Liver (tissue), 8 donors: ENCODE measurements at regions not wholly inside any gene's neighbourhood (a gene's known extent, or its start where the extent isn't known, plus 50 kb on each side); places are given as distances from the start of the nearest gene placed in this dataset.

Experiments
- DNase-seq: peaks from one replicate; pipeline ENCODE4 v3.0.0-alpha.2; 2017; ENCODE audit warnings: low spot score
- H3K27ac ChIP-seq, 2 donors: one replicate each; pipeline ENCODE4 v1.7.0; 2013; ENCODE audit warnings: inconsistent platforms in 2 of 2, low read length in 2 of 2, control low read depth in 1 of 2, low read depth in 1 of 2, mild to moderate bottlenecking in 1 of 2
- H3K27me3 ChIP-seq, 4 donors: one replicate each; pipeline versions ENCODE4 v1.6.1 to v1.7.0; 2013; ENCODE audit warnings: low read length in 3 of 4, inconsistent platforms in 1 of 4, mild to moderate bottlenecking in 1 of 4, moderate library complexity in 1 of 4; ENCODE audit not compliant: control insufficient read depth in 4 of 4, insufficient read depth in 4 of 4
- H3K36me3 ChIP-seq, 4 donors: one replicate each; pipeline versions ENCODE4 v1.6.1 to v1.7.0; 2013; ENCODE audit warnings: low read length in 3 of 4, mild to moderate bottlenecking in 3 of 4, low read depth in 1 of 4, moderate library complexity in 1 of 4; ENCODE audit not compliant: control insufficient read depth in 4 of 4, insufficient read depth in 3 of 4
- H3K4me1 ChIP-seq, 4 donors: one replicate each; pipeline versions ENCODE4 v1.6.1 to v1.7.0; 2013; ENCODE audit warnings: low read length in 3 of 4, mild to moderate bottlenecking in 3 of 4, moderate library complexity in 1 of 4; ENCODE audit not compliant: control insufficient read depth in 4 of 4, insufficient read depth in 4 of 4
- H3K4me3 ChIP-seq, 3 donors: one replicate each; pipeline versions ENCODE4 v1.6.1 to v1.7.0; 2013; ENCODE audit warnings: low read length in 3 of 3, control low read depth in 1 of 3, low read depth in 1 of 3, mild to moderate bottlenecking in 1 of 3
- H3K9ac ChIP-seq, 2 donors: one replicate each; pipeline ENCODE4 v1.7.0; 2013; ENCODE audit warnings: low read length in 2 of 2, mild to moderate bottlenecking in 2 of 2, moderate library complexity in 2 of 2, control low read depth in 1 of 2, low read depth in 1 of 2
- H3K9me3 ChIP-seq, 4 donors: one replicate each; pipeline versions ENCODE4 v1.6.1 to v1.7.0; 2013; ENCODE audit warnings: low read length in 3 of 4; ENCODE audit not compliant: control insufficient read depth in 4 of 4
- ATF3 ChIP-seq: IDR thresholded peaks from 2 replicates; pipeline ENCODE4 v1.6.1; 2016; ENCODE audit warnings: antibody characterized with exemption
- CTCF ChIP-seq: fragments of 150-350 bp; IDR thresholded peaks from 2 replicates; pipeline ENCODE4 v1.5.1; 2017; ENCODE audit warnings: improper control_type of control experiment, low read depth, low read length; ENCODE audit not compliant: missing input control
- FOXA1 ChIP-seq: IDR thresholded peaks from 2 replicates; pipeline ENCODE4 v1.6.1; 2016; ENCODE audit warnings: antibody characterized with exemption
- FOXA2 ChIP-seq: IDR thresholded peaks from 2 replicates; pipeline ENCODE4 v1.6.1; 2016; ENCODE audit warnings: antibody characterized with exemption
- GABPA ChIP-seq, 2 donors: IDR thresholded peaks in 1 of 2; conservative IDR thresholded peaks in 1 of 2; 2 replicates each; pipeline ENCODE4 v1.6.1; 2016; ENCODE audit warnings: antibody characterized with exemption in 2 of 2, mild to moderate bottlenecking in 1 of 2, moderate library complexity in 1 of 2
- HNF4A ChIP-seq, 2 donors: conservative IDR thresholded peaks; 2 replicates each; pipeline ENCODE4 v1.6.1; 2016; ENCODE audit warnings: antibody characterized with exemption in 2 of 2, mild to moderate bottlenecking in 2 of 2
- HNF4G ChIP-seq: IDR thresholded peaks from 2 replicates; pipeline ENCODE4 v1.6.1; 2016; ENCODE audit warnings: antibody characterized with exemption
- JUND ChIP-seq, 2 donors: IDR thresholded peaks; 2 replicates each; pipeline ENCODE4 v1.6.1; 2016; ENCODE audit warnings: antibody characterized with exemption in 2 of 2
- MAX ChIP-seq: IDR thresholded peaks from 2 replicates; pipeline ENCODE4 v1.6.1; 2016; ENCODE audit warnings: antibody characterized with exemption
- NR2F2 ChIP-seq: IDR thresholded peaks from 2 replicates; pipeline ENCODE4 v1.6.1; 2016; ENCODE audit warnings: antibody characterized with exemption
- RAD21 ChIP-seq, 2 donors: IDR thresholded peaks; 2 replicates each; pipeline ENCODE4 v1.6.1; 2016; ENCODE audit warnings: antibody characterized with exemption in 2 of 2, mild to moderate bottlenecking in 2 of 2
- REST ChIP-seq: IDR thresholded peaks from 2 replicates; pipeline ENCODE4 v1.6.1; 2016; ENCODE audit warnings: antibody characterized with exemption, mild to moderate bottlenecking
- SP1 ChIP-seq: IDR thresholded peaks from 2 replicates; pipeline ENCODE4 v1.6.1; 2018; ENCODE audit warnings: antibody characterized with exemption, mild to moderate bottlenecking
- TAF1 ChIP-seq: conservative IDR thresholded peaks from 2 replicates; pipeline ENCODE4 v1.6.1; 2016; ENCODE audit warnings: antibody characterized with exemption, mild to moderate bottlenecking
- YY1 ChIP-seq: IDR thresholded peaks from 2 replicates; pipeline ENCODE4 v1.6.1; 2016; ENCODE audit warnings: antibody characterized with exemption, mild to moderate bottlenecking
- ZBTB33 ChIP-seq: IDR thresholded peaks from 2 replicates; pipeline ENCODE4 v1.6.1; 2016; ENCODE audit warnings: antibody characterized with exemption
- WGBS: extraction: QIAGEN DNeasy Blood & Tissue Kit; methylation state at CpG from one replicate; pipeline ENCODE4 v1.1.7; 2013; 5-methylcytosine and 5-hydroxymethylcytosine counted together
- donor health status: healthy.
- donor health status: healthy.
- donor health status: healthy.
- donor health status: healthy.
- donor health status: healthy.

GRCh38 chr13:85278851-85279250 is 520.4 kb downstream of the SLITRK6 start:
- H3K9ac ChIP-seq, result no peak overlapping the region
- no peak overlapping the region for H3K27ac ChIP-seq
- DNase-seq, result no peak
- WGBS, result 56% methylated on average over 2 of the region's 2 CpGs
- H3K4me3 ChIP-seq, result no peak overlapping the region
- peaks cover 0 to 7% (median 1%) of the 10 kb centered on the region in 4 donors for H3K27me3 ChIP-seq
- TF ChIP-seq HNF4G (no peak), ZBTB33 (no peak), TAF1 (no peak)
- H3K4me1 ChIP-seq, result no peaks in the 10 kb centered on the region
- H3K9me3 ChIP-seq, result no peaks in the 10 kb centered on the region
- H3K36me3 ChIP-seq, result no peaks in the 10 kb centered on the region

GRCh38 chr13:85277748-85278147 is 521.5 kb downstream of the SLITRK6 start:
- no peaks in the 10 kb centered on the region for H3K9me3 ChIP-seq
- H3K4me1 ChIP-seq, result no peaks in the 10 kb centered on the region
- TF ChIP-seq HNF4A (conservative IDR thresholded peaks at IDR 0.05) (no peak), FOXA2 (no peak), ATF3 (no peak), NR2F2 (no peak), GABPA (IDR thresholded peaks at IDR 0.05 in 1 of 2, conservative IDR thresholded peaks at IDR 0.05 in 1 of 2) (no peak), ZBTB33 (no peak), TAF1 (no peak), RAD21 (IDR thresholded peaks at IDR 0.05) (no peak), REST (no peak), SP1 (no peak), HNF4G (no peak), CTCF (no peak), MAX (no peak), YY1 (no peak), FOXA1 (no peak), JUND (IDR thresholded peaks at IDR 0.05) (no peak)
- 53% methylated on average over 1 of the region's 1 CpG for WGBS
- no peak overlapping the region for H3K27ac ChIP-seq
- H3K9ac ChIP-seq, result no peak overlapping the region
- DNase-seq, result no peak
- H3K36me3 ChIP-seq, result no peaks in the 10 kb centered on the region
- no peak overlapping the region for H3K4me3 ChIP-seq
- peaks cover 0 to 2% (median 0%) of the 10 kb centered on the region in 4 donors for H3K27me3 ChIP-seq
